PC-9 (cell line): ENCODE measurements at regions not wholly inside any gene's neighbourhood (a gene's known extent, or its start where the extent isn't known, plus 50 kb on each side); places are given as distances from the start of the nearest gene placed in this dataset.

Experiments
- BruUV-seq: library from RNA; stranded (reverse); fragments of 400-500 nt; replicated peaks from 2 replicates; lab custom pipeline; 2021; lab: Mats Ljungman, UMichigan
- CTCF ChIA-PET: fragments of 300-600 bp; sonication (Branson Sonifier 250); formaldehyde crosslinking; loops from one replicate; lab custom pipeline; 2022; ENCODE audit warnings: antibody characterized with exemption; lab: Charles Lee
- POLR2A ChIA-PET: fragments of 300-600 bp; sonication (Branson Sonifier 250); formaldehyde crosslinking; loops from one replicate; lab custom pipeline; 2022; ENCODE audit warnings: antibody characterized with exemption; ENCODE audit not compliant: unreplicated experiment; lab: Charles Lee
- DNase-seq, 2 experiments: peaks; one replicate each; pipeline versions ENCODE4 v3.0.0 to v3.0.0-alpha.2; 2015 to 2022; ENCODE audit warnings: mixed read lengths in 1 of 2
- H2AFZ ChIP-seq: fragments of 200-600 bp; sonication (generic); 2 replicates; pipeline ENCODE4 v1.8.1; 2017; ENCODE audit warnings: antibody characterized with exemption
- H3F3A ChIP-seq: fragments of 200-600 bp; sonication (generic); 2 replicates; pipeline ENCODE4 v1.8.1; 2017; ENCODE audit warnings: antibody characterized with exemption, mild to moderate bottlenecking, low read depth; ENCODE audit not compliant: insufficient read depth
- H3K27ac ChIP-seq: fragments of 200-600 bp; sonication (generic); 2 replicates; pipeline ENCODE4 v1.6.1; 2016; ENCODE audit warnings: mixed run types
- H3K27me3 ChIP-seq: fragments of 200-600 bp; sonication (generic); 2 replicates; pipeline ENCODE4 v1.6.1; 2016; ENCODE audit warnings: low read depth, mixed run types; ENCODE audit not compliant: insufficient read depth
- H3K36me3 ChIP-seq: fragments of 200-600 bp; sonication (generic); 2 replicates; pipeline ENCODE4 v1.6.1; 2016; ENCODE audit warnings: low read depth, mixed run types
- H3K4me1 ChIP-seq: fragments of 200-600 bp; sonication (generic); replicated peaks from 2 replicates; pipeline ENCODE4 v1.6.1; 2016; ENCODE audit warnings: mixed run types; ENCODE audit not compliant: insufficient read depth
- H3K4me2 ChIP-seq: fragments of 200-600 bp; sonication (generic); 2 replicates; pipeline ENCODE4 v1.6.1; 2017; ENCODE audit warnings: mixed run types
- H3K4me3 ChIP-seq: fragments of 200-600 bp; sonication (generic); 2 replicates; pipeline ENCODE4 v1.6.1; 2016; ENCODE audit warnings: mixed run types
- H3K79me2 ChIP-seq: fragments of 200-600 bp; sonication (generic); 2 replicates; pipeline ENCODE4 v1.6.1; 2017; ENCODE audit warnings: low read depth, mixed run types
- H3K9me2 ChIP-seq: fragments of 200-600 bp; sonication (generic); 2 replicates; pipeline ENCODE4 v1.8.1; 2017; ENCODE audit warnings: mild to moderate bottlenecking; ENCODE audit not compliant: insufficient read depth
- H3K9me3 ChIP-seq: fragments of 200-600 bp; sonication (generic); 2 replicates; pipeline ENCODE4 v1.8.1; 2016; ENCODE audit warnings: low read depth; ENCODE audit not compliant: insufficient read depth
- H4K20me1 ChIP-seq: fragments of 200-600 bp; sonication (generic); 2 replicates; pipeline ENCODE4 v1.8.1; 2017; ENCODE audit not compliant: insufficient read depth
- EZH2 ChIP-seq: fragments of 200-600 bp; sonication (generic); IDR thresholded peaks from 2 replicates; pipeline ENCODE4 v1.8.0; 2017; ENCODE audit warnings: antibody characterized with exemption, low read depth
- intact Hi-C: fragments of 100-400 bp; cut with micrococcal nuclease; formaldehyde crosslinking; loops from one replicate; pipeline ENCODE4 v1.10.0; 2022; ENCODE audit not compliant: unreplicated experiment
- TF ChIP-seq, protein P1 (sequence below): fragments of 200-600 bp; sonication (generic); conservative IDR thresholded peaks from 2 replicates; pipeline ENCODE4 v1.6.1; 2017; ENCODE audit warnings: mixed run types, antibody characterized with exemption, mild to moderate bottlenecking, moderate library complexity

GRCh38 chr1:29876441-29876840 lies 640.1 kb downstream of the PTPRU start:
- Histone ChIP-seq H2AFZ (no peak overlapping the region), H3K79me2 (no peaks in the 10 kb centered on the region), H3K4me3 (no peak overlapping the region), H4K20me1 (no peaks in the 10 kb centered on the region), H3K27me3 (no peaks in the 10 kb centered on the region; the same call in 1 of the 2 replicates), H3K36me3 (no peaks in the 10 kb centered on the region), H3K4me1 (no peaks in the 10 kb centered on the region), H3K4me2 (no peak overlapping the region), H3K9me2 (no peaks in the 10 kb centered on the region), H3K27ac (no peak overlapping the region), H3K9me3 (no peaks in the 10 kb centered on the region), H3F3A (no peaks in the 10 kb centered on the region)
- ChIA-PET POLR2A (no interaction called here), CTCF (no interaction called here)
- no TSS peak for BruUV-seq
- no peak for DNase-seq
- TF ChIP-seq EZH2 = no peak
- TF ChIP-seq, protein P1, sequence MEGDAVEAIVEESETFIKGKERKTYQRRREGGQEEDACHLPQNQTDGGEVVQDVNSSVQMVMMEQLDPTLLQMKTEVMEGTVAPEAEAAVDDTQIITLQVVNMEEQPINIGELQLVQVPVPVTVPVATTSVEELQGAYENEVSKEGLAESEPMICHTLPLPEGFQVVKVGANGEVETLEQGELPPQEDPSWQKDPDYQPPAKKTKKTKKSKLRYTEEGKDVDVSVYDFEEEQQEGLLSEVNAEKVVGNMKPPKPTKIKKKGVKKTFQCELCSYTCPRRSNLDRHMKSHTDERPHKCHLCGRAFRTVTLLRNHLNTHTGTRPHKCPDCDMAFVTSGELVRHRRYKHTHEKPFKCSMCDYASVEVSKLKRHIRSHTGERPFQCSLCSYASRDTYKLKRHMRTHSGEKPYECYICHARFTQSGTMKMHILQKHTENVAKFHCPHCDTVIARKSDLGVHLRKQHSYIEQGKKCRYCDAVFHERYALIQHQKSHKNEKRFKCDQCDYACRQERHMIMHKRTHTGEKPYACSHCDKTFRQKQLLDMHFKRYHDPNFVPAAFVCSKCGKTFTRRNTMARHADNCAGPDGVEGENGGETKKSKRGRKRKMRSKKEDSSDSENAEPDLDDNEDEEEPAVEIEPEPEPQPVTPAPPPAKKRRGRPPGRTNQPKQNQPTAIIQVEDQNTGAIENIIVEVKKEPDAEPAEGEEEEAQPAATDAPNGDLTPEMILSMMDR = no peak
- intact Hi-C loops = no loop called here

DNA sequence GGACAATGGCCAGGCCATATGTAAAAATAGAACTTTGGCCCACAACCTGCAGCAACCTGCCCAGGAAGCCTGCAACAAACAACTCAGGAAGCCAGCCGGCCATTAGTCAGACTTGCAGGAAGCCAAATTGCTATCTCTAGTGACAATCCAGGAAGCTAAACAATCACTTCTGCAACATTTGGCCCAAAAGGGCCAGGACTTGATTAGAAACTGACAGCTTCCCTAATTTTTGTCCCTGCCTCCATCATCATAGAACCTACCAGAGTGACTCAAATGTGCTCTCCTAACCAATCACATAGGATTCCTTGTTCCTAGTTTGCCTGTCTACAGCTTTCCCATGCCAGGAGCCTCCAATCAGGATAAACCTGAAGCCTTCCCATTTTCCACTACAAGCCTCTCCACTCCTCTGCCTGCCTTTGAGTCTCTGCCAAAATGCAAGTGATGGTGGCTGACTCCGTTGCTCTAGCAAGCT lies 639.3 kb downstream of the PTPRU start:
- intact Hi-C loops = no loop called here
- no peaks in the 10 kb centered on the region for H3K9me2 ChIP-seq
- H3K36me3 ChIP-seq = no peaks in the 10 kb centered on the region
- H3K27me3 ChIP-seq = peaks cover 4% of the 10 kb centered on the region; the same call in 1 of the 2 replicates
- no peaks in the 10 kb centered on the region for H3F3A ChIP-seq
- H3K4me1 ChIP-seq = no peaks in the 10 kb centered on the region
- H3K79me2 ChIP-seq = no peaks in the 10 kb centered on the region
- POLR2A ChIA-PET = no interaction called here
- no peaks in the 10 kb centered on the region for H3K9me3 ChIP-seq
- CTCF ChIA-PET = no interaction called here
- no peak overlapping the region for H3K4me3 ChIP-seq
- TF ChIP-seq, protein P1 = no peak
- TF ChIP-seq EZH2 = no peak
- no peak overlapping the region for H2AFZ ChIP-seq
- H4K20me1 ChIP-seq = no peaks in the 10 kb centered on the region
- DNase-seq = no peak
- BruUV-seq = no TSS peak
- H3K27ac ChIP-seq = no peak overlapping the region
- no peak overlapping the region for H3K4me2 ChIP-seq

DNA sequence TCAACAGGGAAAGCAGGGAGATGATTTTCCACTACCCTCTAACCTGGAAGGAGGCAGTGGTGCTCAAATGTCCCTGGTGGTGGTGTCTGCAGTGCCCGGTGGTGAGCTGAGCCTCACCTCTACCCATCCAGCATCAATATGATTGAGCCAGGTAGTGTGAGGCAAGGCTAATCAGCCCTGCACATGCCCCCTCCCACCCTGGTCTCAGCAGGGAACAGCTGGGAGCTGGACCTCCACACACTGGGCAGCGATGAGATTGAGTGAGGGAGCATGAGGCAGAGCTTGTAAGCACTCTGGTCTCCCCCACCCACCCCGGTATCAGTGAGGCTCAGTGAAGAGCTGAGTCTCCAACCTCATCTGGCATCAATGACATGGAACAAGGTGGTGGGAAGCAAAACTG lies 634.3 kb downstream of the PTPRU start:
- ChIA-PET CTCF (no interaction called here), POLR2A (no interaction called here)
- Histone ChIP-seq H3F3A (no peaks in the 10 kb centered on the region), H3K79me2 (no peaks in the 10 kb centered on the region), H2AFZ (no peak overlapping the region), H3K4me3 (no peak overlapping the region), H3K9me2 (no peaks in the 10 kb centered on the region), H3K4me2 (no peak overlapping the region), H3K27me3 (peaks cover 31% of the 10 kb centered on the region), H3K27ac (no peak overlapping the region), H3K4me1 (no peaks in the 10 kb centered on the region), H3K36me3 (no peaks in the 10 kb centered on the region), H4K20me1 (no peaks in the 10 kb centered on the region), H3K9me3 (no peaks in the 10 kb centered on the region)
- BruUV-seq = no TSS peak
- TF ChIP-seq EZH2 = no peak
- TF ChIP-seq, protein P1 = no peak
- DNase-seq = no peak
- intact Hi-C loops = no loop called here
